Amygdala (tissue), 56 donors: ENCODE measurements at regions not wholly inside any gene's neighbourhood (a gene's known extent, or its start where the extent isn't known, plus 50 kb on each side); places are given as distances from the start of the nearest gene placed in this dataset.

Experiments
- DNase-seq, 56 donors: peaks; one replicate each; lab custom pipeline; 2025; lab: John Stamatoyannopoulos, UW

DNA sequence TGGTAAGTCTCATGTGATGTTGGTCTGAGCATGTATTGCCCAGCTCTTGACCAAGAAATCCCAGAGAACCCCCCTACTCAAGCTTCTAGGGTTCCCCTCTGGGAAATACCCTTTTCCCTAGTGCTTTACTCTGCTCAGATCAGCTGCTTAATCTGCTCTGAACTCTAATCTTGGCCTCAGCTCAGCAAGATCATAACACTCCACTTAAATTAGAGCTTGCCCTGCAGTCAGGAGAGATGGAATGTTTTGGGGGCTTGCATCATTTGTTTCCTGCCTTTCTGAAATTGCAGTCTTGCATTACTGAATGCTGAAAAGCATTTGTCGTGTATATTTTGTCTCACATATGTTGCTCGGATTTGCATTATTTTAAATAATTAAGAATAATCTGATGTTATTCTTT lies 1153.6 kb downstream of the FSTL5 start:
- no peak for DNase-seq
